Neural progenitor cell (in vitro differentiated cells): ENCODE measurements at regions not wholly inside any gene's neighbourhood (a gene's known extent, or its start where the extent isn't known, plus 50 kb on each side); places are given as distances from the start of the nearest gene placed in this dataset.
A peak's percentile ranks its signal among the peaks of the same experiment; 100 is the strongest.

Source experiments
- DNase-seq: peaks from one replicate; pipeline ENCODE4 v3.0.0-alpha.2; 2016; ENCODE audit warnings: low spot score
- H2AFZ ChIP-seq: fragments of 200-600 bp; sonication (generic); replicated peaks from 2 replicates; pipeline ENCODE4 v1.6.1; 2016; ENCODE audit warnings: antibody characterized with exemption
- H3F3A ChIP-seq: fragments of 200-600 bp; sonication (generic); 2 replicates; pipeline ENCODE4 v1.6.1; 2016; ENCODE audit warnings: antibody characterized with exemption, low read depth
- H3K27ac ChIP-seq: fragments of 200-600 bp; sonication (generic); 2 replicates; pipeline ENCODE4 v1.5.1; 2016; ENCODE audit warnings: mild to moderate bottlenecking
- H3K27me3 ChIP-seq: fragments of 200-600 bp; sonication (generic); 2 replicates; pipeline ENCODE4 v1.6.1; 2016; ENCODE audit warnings: mild to moderate bottlenecking, moderate library complexity
- H3K36me3 ChIP-seq: fragments of 200-600 bp; sonication (generic); 2 replicates; pipeline ENCODE4 v1.5.1; 2016
- H3K4me1 ChIP-seq: fragments of 200-600 bp; sonication (generic); 2 replicates; pipeline ENCODE4 v1.6.1; 2016; ENCODE audit warnings: mixed run types
- H3K4me2 ChIP-seq: fragments of 200-600 bp; sonication (generic); 2 replicates; pipeline ENCODE4 v1.6.1; 2016
- H3K4me3 ChIP-seq: fragments of 200-600 bp; sonication (generic); 2 replicates; pipeline ENCODE4 v1.5.1; 2016
- H3K79me2 ChIP-seq: fragments of 200-600 bp; sonication (generic); 2 replicates; pipeline ENCODE4 v1.6.1; 2016; ENCODE audit warnings: low read depth
- H3K9ac ChIP-seq: fragments of 200-600 bp; sonication (generic); 2 replicates; pipeline ENCODE4 v1.6.1; 2016
- H3K9me3 ChIP-seq: fragments of 200-600 bp; sonication (generic); 2 replicates; pipeline ENCODE4 v1.5.1; 2016; ENCODE audit warnings: low read depth
- H4K20me1 ChIP-seq: fragments of 200-600 bp; sonication (generic); 2 replicates; pipeline ENCODE4 v1.6.1; 2016; ENCODE audit warnings: low read depth
- H3K27ac Mint-ChIP-seq: 3 replicates; pipeline ENCODE4 v1.8.0; 2021; ENCODE audit warnings: mixed read lengths
- H3K27me3 Mint-ChIP-seq: 2 replicates; pipeline ENCODE4 v1.8.0; 2022; ENCODE audit warnings: low read depth, mild to moderate bottlenecking, inconsistent platforms, moderate library complexity, mixed read lengths; ENCODE audit not compliant: insufficient read depth
- H3K36me3 Mint-ChIP-seq: 3 replicates; pipeline ENCODE4 v1.8.0; 2021; ENCODE audit warnings: mixed read lengths
- H3K4me1 Mint-ChIP-seq: 3 replicates; pipeline ENCODE4 v1.8.0; 2021; ENCODE audit warnings: mixed read lengths
- H3K4me3 Mint-ChIP-seq: 3 replicates; pipeline ENCODE4 v1.8.0; 2021; ENCODE audit warnings: mild to moderate bottlenecking, moderate library complexity, mixed read lengths
- H3K9me3 Mint-ChIP-seq: 3 replicates; pipeline ENCODE4 v1.8.0; 2020; ENCODE audit warnings: mixed read lengths
- EZH2 ChIP-seq: fragments of 200-600 bp; sonication (generic); IDR thresholded peaks from 2 replicates; pipeline ENCODE4 v1.6.1; 2017; ENCODE audit warnings: antibody characterized with exemption, mild to moderate bottlenecking, moderate library complexity
- EZH2phosphoT487 ChIP-seq: fragments of 200-600 bp; sonication (generic); IDR thresholded peaks from 2 replicates; pipeline ENCODE4 v1.6.1; 2017; ENCODE audit warnings: antibody characterized with exemption
- TF ChIP-seq, protein P1 (sequence below): fragments of 200-600 bp; sonication (generic); IDR thresholded peaks from 2 replicates; pipeline ENCODE4 v1.5.1; 2017; ENCODE audit warnings: antibody characterized with exemption, mild to moderate bottlenecking

GRCh38 chr3:87088430-87088992 is 97.6 kb upstream of the VGLL3 start:
- Histone ChIP-seq H2AFZ (no peak overlapping the region), H3K9ac (no peak overlapping the region), H3K27me3 (no peaks in the 10 kb centered on the region), H3K9me3 (no peaks in the 10 kb centered on the region), H3F3A (no peaks in the 10 kb centered on the region), H4K20me1 (no peaks in the 10 kb centered on the region), H3K36me3 (no peaks in the 10 kb centered on the region), H3K79me2 (no peaks in the 10 kb centered on the region), H3K4me3 (no peak overlapping the region), H3K4me2 (no peak overlapping the region), H3K4me1 (no peaks in the 10 kb centered on the region), H3K27ac (no peak overlapping the region)
- peaks cover 3% of the 10 kb centered on the region for H3K27me3 Mint-ChIP-seq
- H3K9me3 Mint-ChIP-seq: no peaks in the 10 kb centered on the region
- H3K36me3 Mint-ChIP-seq: no peaks in the 10 kb centered on the region
- DNase-seq: no peak
- no peak overlapping the region for H3K4me3 Mint-ChIP-seq
- no peak overlapping the region for H3K27ac Mint-ChIP-seq
- H3K4me1 Mint-ChIP-seq: no peaks in the 10 kb centered on the region
- TF ChIP-seq, protein P1, sequence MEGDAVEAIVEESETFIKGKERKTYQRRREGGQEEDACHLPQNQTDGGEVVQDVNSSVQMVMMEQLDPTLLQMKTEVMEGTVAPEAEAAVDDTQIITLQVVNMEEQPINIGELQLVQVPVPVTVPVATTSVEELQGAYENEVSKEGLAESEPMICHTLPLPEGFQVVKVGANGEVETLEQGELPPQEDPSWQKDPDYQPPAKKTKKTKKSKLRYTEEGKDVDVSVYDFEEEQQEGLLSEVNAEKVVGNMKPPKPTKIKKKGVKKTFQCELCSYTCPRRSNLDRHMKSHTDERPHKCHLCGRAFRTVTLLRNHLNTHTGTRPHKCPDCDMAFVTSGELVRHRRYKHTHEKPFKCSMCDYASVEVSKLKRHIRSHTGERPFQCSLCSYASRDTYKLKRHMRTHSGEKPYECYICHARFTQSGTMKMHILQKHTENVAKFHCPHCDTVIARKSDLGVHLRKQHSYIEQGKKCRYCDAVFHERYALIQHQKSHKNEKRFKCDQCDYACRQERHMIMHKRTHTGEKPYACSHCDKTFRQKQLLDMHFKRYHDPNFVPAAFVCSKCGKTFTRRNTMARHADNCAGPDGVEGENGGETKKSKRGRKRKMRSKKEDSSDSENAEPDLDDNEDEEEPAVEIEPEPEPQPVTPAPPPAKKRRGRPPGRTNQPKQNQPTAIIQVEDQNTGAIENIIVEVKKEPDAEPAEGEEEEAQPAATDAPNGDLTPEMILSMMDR: no peak
- no peak for TF ChIP-seq EZH2
- no peak for TF ChIP-seq EZH2phosphoT487

GRCh38 chr3:87084868-87085267 is 93.9 kb upstream of the VGLL3 start:
- TF ChIP-seq, protein P1: no peak
- TF ChIP-seq EZH2 (no peak), EZH2phosphoT487 (no peak)
- H4K20me1 ChIP-seq: no peaks in the 10 kb centered on the region
- no peak for DNase-seq
- Mint-ChIP-seq H3K36me3 (no peaks in the 10 kb centered on the region), H3K9me3 (no peaks in the 10 kb centered on the region), H3K27me3 (peaks cover 3% of the 10 kb centered on the region), H3K4me3 (no peak overlapping the region), H3K4me1 (no peaks in the 10 kb centered on the region), H3K27ac (no peak overlapping the region)
- H3K27me3 ChIP-seq: no peaks in the 10 kb centered on the region
- peak overlapping the region; percentile 13 for H2AFZ ChIP-seq
- no peak overlapping the region for H3K4me2 ChIP-seq
- no peaks in the 10 kb centered on the region for H3F3A ChIP-seq
- no peak overlapping the region for H3K27ac ChIP-seq
- H3K36me3 ChIP-seq: no peaks in the 10 kb centered on the region
- H3K79me2 ChIP-seq: no peaks in the 10 kb centered on the region
- H3K4me1 ChIP-seq: no peaks in the 10 kb centered on the region
- H3K4me3 ChIP-seq: no peak overlapping the region
- no peaks in the 10 kb centered on the region for H3K9me3 ChIP-seq
- H3K9ac ChIP-seq: no peak overlapping the region

- no peaks in the 10 kb centered on the region for H3K27me3 ChIP-seq
- TF ChIP-seq, protein P1: peak; percentile 82
- TF ChIP-seq EZH2: no peak
- Mint-ChIP-seq H3K9me3 (no peaks in the 10 kb centered on the region), H3K4me1 (no peaks in the 10 kb centered on the region), H3K27me3 (no peaks in the 10 kb centered on the region), H3K4me3 (no peak overlapping the region), H3K27ac (no peak overlapping the region), H3K36me3 (no peaks in the 10 kb centered on the region)
- H3K9me3 ChIP-seq: no peaks in the 10 kb centered on the region
- no peak overlapping the region for H3K4me3 ChIP-seq
- no peak overlapping the region for H3K27ac ChIP-seq
- no peak overlapping the region for H2AFZ ChIP-seq
- no peaks in the 10 kb centered on the region for H3K4me1 ChIP-seq
- peak; percentile 75 for DNase-seq
- no peaks in the 10 kb centered on the region for H3K79me2 ChIP-seq
- no peaks in the 10 kb centered on the region for H4K20me1 ChIP-seq
- H3K4me2 ChIP-seq: no peak overlapping the region
- no peaks in the 10 kb centered on the region for H3F3A ChIP-seq
- no peak overlapping the region for H3K9ac ChIP-seq
- no peaks in the 10 kb centered on the region for H3K36me3 ChIP-seq
These were observed 92.0 kb upstream of the VGLL3 start for GRCh38 chr3:87082796-87083440.
